Activated CD8-positive, alpha-beta memory T cell treated with anti-CD3 and anti-CD28 coated beads for 36 hours (primary cell): ENCODE measurements at regions not wholly inside any gene's neighbourhood (a gene's known extent, or its start where the extent isn't known, plus 50 kb on each side); places are given as distances from the start of the nearest gene placed in this dataset.

Experiments
- CTCF ChIA-PET: fragments of 350-600 bp; sonication (Branson Sonifier 250); formaldehyde crosslinking; loops from one replicate; lab custom pipeline; 2021; ENCODE audit warnings: antibody characterized with exemption; lab: Charles Lee
- POLR2A ChIA-PET: fragments of 350-600 bp; sonication (Branson Sonifier 250); formaldehyde crosslinking; loops from one replicate; lab custom pipeline; 2021; ENCODE audit warnings: antibody characterized with exemption; lab: Charles Lee

DNA sequence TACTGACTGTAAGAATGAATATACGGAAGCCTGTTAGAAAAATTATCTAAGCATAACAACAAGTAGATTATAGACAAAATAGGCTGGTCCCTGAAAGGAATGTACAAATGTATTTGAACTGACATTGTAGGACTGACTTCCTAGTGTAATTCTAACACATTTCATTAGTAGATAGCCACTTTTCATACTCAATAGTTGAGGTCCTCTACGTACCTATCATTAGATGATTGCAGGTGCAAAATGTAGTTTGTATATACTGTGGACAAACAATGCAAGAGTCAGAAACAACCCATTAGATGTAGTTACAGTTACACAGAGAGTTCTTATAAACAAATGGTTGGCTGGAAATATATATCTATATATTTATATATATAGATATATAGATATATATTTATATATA, 402.3 kb upstream of the SLITRK6 start:
- ChIA-PET CTCF (no interaction called here), POLR2A (no interaction called here)

DNA sequence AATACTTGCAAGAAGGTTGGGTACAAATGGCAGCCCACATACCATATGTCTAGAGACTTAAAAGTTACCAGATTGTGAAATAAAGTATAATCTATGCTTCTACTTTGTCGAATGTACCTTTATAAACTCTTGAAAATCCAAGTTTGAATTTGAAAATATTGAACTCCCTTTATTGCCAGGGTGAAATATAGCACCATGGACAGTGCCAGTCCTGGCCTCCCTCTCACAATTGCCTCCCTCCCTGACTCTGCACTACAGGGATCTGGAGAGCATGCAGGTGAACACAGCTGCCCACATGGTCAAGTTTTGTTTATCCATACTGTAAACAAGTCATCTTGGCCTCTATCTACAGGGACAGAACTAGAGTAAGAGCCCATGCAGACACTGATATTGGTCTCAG, 394.1 kb upstream of the SLITRK6 start:
- POLR2A ChIA-PET = no interaction called here
- CTCF ChIA-PET = no interaction called here

- POLR2A ChIA-PET = no interaction called here
Measured at GRCh38 chr13:86188170-86188569, 389.0 kb upstream of the SLITRK6 start.

DNA sequence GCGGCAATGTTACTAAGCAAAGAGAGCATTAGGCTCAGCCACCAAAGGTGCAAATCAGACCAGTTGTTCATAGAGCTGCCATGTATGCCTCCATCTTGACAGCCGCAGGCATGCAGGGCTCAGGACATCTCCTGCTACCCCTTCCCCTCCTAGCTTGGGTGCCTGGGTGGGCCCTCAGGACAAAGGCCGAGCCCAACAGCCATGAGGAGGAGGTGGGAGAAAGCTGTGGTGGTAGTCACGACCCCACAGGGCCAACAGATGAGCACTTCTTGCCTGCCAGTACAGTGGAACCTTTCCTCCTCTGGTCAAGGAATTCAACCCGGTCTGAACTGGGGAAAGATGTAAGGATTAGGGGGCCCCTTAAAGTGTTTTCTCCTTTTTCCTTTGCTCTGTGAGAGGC, 386.4 kb upstream of the SLITRK6 start:
- ChIA-PET CTCF (interaction anchor here (0.6 kb wide), 1 partner anchor 81 kb away, joined by 3 read pairs; no protein-coding TSS in a partner anchor), POLR2A (no interaction called here)

More at GRCh38 chr13:86188170-86188569, 389.0 kb upstream of the SLITRK6 start:
- CTCF ChIA-PET = no interaction called here

GRCh38 chr13:86185107-86185506, 385.9 kb upstream of the SLITRK6 start:
- POLR2A ChIA-PET = no interaction called here
- CTCF ChIA-PET = interaction anchor here (0.6 kb wide), 1 partner anchor 80 kb away, joined by 3 read pairs; no protein-coding TSS in a partner anchor

DNA sequence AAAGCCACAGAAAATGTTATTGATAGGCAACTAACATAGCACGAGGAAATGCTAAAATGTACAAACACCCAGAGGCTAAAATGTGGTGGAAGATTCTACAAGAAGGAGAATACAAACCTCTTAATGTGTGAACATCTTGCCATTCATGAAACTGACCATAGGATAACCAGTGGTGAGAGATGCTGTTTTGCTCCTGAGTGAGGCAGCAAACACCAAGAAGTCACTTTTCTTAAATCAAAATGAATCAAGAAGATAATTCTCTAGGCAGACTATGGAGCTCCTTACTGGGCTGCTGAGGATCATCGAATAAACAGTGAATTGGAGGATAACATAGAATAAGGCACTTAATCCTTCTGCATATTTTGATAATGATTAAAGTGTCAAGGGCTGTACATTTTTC, 375.4 kb upstream of the SLITRK6 start:
- ChIA-PET POLR2A (no interaction called here), CTCF (no interaction called here)

DNA sequence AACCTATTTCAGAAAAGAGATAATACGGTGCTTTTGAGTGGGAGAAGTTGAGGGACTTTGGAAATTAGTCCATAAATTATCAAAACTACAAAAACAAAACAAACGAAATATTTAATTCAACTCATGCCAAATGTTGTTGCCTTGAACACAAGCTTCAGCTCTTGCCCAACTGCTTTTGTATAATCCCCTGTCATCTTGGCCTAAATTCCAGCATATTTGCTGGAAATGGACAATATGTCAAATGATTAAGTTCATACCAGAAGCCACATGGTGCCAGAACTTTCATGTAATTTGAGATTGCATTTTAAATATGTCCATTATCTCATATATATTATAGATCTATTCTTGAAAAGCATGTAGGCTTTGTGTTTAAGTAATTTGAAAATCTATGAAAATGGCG, 373.7 kb upstream of the SLITRK6 start:
- CTCF ChIA-PET = no interaction called here
- POLR2A ChIA-PET = no interaction called here

GRCh38 chr13:86161257-86161656, 362.0 kb upstream of the SLITRK6 start:
- POLR2A ChIA-PET = no interaction called here
- CTCF ChIA-PET = no interaction called here

GRCh38 chr13:86155756-86156155, 356.5 kb upstream of the SLITRK6 start:
- POLR2A ChIA-PET = no interaction called here
- CTCF ChIA-PET = no interaction called here

DNA sequence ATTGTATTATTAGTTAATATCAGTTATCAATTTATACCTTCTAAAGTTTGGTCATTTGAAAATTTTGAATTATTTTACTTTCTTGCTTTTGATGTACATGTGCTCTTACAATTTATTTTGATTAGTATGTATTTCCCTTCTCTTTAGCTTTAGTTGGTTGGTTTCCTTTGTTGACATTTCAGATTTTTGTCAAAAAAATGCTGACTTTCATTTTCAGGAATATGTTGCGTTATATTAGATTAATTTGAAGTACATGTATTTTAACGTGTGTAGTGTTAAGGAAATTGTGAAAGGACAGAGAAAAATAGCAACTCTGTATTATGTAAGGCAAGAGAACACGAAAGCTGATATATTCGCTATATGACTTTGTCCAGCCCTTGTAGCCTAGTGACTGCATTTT, 342.9 kb upstream of the SLITRK6 start:
- POLR2A ChIA-PET = no interaction called here
- CTCF ChIA-PET = no interaction called here

GRCh38 chr13:86135856-86136255, 336.6 kb upstream of the SLITRK6 start:
- POLR2A ChIA-PET = no interaction called here

GRCh38 chr13:86121881-86122280, 322.7 kb upstream of the SLITRK6 start:
- ChIA-PET POLR2A (no interaction called here), CTCF (no interaction called here)

More at GRCh38 chr13:86135856-86136255, 336.6 kb upstream of the SLITRK6 start:
- CTCF ChIA-PET = no interaction called here

DNA sequence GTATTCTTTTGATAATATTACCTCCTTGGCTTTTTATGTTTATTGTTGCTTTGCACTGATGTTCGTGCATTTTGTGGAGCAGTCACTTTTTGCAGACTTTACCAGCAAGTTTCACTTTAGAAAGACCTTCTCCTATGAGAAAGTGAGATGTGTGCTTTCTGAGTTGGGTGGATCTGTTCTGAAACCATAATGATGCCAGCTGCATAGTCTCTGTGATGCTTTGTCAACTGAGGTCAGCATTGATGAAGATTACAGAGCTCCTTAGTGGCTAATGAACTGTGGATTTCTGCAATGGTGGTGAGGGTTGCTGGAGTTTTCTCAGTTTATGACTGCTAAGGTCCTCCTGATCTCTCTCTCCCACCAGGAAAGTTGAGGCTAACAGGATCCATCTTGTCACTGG, 309.9 kb upstream of the SLITRK6 start:
- ChIA-PET POLR2A (no interaction called here), CTCF (no interaction called here)

DNA sequence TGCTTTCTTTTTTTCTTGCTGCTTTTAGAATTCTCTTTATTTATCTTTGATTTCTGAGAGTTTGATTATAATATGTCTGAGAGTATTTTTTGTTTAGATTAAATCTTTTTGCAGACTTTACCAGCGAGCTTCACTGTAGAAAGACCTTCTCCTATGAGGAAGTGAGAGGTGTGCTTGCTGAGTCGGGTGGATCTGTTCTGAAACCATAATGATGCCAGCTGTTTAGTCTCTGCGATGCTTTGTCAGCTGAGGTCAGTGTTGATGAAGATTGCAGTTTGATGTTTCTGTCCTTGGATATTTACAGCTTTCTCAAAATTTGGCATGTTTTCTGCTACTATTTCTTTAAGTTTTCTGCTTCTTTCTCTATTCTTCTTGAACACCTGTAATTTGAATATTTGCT, 309.1 kb upstream of the SLITRK6 start:
- ChIA-PET POLR2A (no interaction called here), CTCF (no interaction called here)

DNA sequence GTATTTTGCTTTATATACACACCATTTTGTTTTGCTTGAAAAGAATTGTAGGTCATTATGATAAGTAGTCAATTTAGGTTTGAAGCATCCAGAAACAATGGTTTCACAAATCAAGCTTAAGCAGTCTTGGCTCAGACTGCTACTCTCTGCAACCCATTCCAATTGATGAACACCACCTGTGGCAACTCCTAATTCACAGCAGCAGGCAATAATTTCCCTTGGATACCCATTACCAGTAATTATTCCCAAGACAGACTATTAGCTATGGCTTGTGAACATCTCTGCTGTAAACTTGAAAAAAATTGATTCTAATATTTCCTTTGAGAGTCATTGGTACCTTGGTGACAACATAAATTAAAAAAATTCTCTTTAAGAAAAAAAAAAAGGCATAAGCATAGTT, 299.3 kb upstream of the SLITRK6 start:
- ChIA-PET POLR2A (no interaction called here), CTCF (no interaction called here)

DNA sequence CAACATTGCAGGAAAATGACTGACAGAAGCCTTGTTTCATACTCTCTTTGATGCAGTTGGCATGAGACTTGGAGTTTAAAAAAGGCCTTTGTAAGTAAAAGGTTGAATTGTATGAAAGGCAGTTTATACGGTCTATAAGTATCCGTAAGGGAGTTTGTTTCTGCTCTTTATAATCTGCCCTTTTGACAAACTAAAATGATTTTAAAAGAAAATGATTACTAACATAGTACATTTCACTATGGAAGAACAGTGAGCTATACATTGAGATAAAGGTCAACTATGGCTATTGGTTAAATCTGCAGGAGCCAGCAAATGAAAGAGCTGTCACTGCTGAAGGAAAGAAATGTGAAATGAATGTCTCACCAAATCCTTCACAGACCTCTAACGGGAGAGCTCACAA, 296.1 kb upstream of the SLITRK6 start:
- ChIA-PET POLR2A (no interaction called here), CTCF (no interaction called here)

DNA sequence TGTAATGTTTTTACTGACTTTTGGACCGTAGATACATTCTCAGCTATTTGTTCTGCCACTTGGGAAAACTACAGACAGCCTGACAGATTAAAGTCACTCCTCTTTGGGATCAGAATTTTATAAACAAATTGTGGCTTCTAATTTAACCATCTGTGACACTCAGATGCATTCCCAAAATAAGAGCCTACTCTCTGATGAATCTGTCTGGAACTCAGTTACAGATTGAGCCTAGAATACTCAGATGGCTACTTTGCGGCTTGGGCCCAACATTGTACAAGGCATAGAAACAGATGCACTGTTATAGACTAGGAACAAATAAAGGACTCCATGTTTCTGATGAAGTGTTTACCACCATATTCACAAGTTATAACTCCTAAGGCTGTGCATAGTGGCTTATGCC, 291.0 kb upstream of the SLITRK6 start:
- ChIA-PET CTCF (no interaction called here), POLR2A (no interaction called here)

DNA sequence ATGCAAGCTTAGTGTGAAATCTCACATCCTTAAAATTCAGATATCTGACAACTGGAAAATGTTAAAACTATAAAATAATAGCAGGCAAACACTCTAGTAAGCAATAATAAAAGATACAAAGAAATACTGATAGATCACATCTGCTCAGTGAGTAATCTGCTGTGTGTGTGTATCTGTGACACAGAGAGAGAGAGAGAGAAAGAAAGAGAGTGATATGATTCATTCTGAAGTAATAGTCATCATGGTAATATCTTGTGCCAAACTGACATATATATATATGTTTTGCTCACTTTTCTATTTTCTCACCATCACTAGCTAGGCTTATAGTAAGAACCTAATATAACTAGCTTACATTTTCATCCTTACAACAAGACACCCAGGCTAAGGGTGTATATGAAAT, 288.0 kb upstream of the SLITRK6 start:
- POLR2A ChIA-PET = no interaction called here
- CTCF ChIA-PET = no interaction called here

DNA sequence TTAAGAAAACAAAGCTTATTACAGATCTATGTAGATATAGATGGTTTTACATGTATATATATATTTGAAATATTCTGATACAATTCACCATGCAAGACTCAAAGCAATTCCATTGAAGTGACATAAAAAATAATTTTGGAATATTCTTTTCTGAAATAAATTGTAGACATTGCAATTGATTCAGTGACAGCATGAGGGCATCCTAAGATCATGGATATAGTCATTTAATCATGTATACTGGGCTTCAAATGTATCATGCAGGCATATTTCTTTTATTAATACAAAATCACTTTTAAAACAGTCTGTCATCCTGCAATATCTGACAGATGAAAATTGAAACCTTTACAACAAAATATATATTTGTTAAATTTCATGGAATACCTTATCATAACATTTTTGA, 286.7 kb upstream of the SLITRK6 start:
- CTCF ChIA-PET = no interaction called here
- POLR2A ChIA-PET = no interaction called here

DNA sequence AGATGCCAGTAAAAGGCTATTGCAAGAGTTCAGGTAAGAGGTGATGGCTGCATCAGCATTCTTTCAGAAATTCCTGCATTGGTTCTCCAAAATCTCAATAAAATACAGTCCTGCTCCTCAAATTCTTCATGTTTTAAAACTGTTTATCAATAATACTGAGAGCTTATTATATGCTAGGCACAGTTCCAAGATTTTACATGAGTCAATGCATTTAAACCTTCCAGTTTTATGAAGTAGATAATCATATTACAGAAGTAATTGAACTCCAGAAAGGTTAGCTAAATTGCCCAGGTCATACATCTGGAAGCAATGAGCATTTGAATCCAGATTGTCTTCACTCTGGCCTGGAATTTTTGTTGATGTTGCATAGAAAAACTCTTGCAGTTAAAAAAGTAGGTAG, 282.9 kb upstream of the SLITRK6 start:
- CTCF ChIA-PET = no interaction called here
- POLR2A ChIA-PET = no interaction called here

- ChIA-PET POLR2A (no interaction called here), CTCF (no interaction called here)
Measured at GRCh38 chr13:86080340-86080995, 281.2 kb upstream of the SLITRK6 start.
